Urothelium cell line (cell line): ENCODE measurements at regions not wholly inside any gene's neighbourhood (a gene's known extent, or its start where the extent isn't known, plus 50 kb on each side); places are given as distances from the start of the nearest gene placed in this dataset.

Experiments used
- DNase-seq: peaks from one replicate; pipeline ENCODE4 v3.0.0; 2011; ENCODE audit warnings: low spot score, mixed read lengths
- FAIRE-seq: peaks from 2 replicates; lab custom pipeline; 2011; peaks lifted over from hg19 to GRCh38; lab: Jason Lieb, UNC

GRCh38 chr7:156004265-156005201 is 192.3 kb upstream of the SHH start:
- no peak for FAIRE-seq
- DNase-seq = no peak

DNA sequence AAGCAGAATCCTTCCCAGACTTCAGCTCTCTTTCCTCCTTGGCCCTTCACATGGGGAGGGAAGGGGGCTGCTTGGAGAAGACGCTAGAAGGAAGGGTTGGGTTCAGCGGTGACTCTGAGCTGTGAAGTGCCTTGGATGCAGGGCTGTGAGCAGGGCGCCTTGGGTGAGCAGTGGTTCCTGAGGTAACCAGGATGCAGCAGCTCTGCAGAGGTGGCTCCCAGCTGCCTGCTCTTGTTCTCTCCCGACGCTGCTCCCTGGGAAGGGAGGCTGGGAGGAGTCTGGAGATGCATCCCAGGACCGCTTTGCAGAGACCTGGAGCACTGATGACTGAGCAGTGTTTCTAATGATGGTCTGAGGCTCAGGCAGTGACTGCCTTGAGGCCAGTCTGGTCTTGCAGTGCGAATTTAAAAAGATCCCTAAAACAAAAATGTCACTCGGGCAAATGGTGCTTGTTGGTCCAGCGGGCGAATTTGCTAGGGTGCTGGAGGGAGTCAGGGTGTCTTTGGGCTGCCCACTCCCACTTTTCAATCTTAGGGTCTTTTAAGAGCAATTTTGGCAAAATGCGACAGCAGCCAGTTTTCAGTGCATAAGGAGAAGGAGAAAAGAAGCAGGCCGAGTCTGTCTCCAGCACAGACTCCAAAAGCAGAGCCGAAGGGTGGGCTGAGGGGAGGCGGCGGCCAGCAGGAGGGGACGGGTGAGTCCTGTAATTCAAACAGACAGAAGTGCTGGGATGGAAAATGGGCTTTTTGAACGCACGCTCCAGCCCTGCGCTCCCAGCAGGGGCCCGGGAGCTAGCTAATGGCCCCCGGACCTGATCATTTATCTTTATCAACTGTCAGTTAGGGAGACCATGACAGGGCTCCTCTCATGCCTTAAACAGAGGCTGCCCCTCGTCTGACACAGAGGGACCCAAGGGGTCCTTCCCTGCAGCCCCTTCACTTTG is 191.2 kb upstream of the SHH start:
- DNase-seq = no peak
- FAIRE-seq = no peak

GRCh38 chr7:156002362-156003066 is 190.3 kb upstream of the SHH start:
- FAIRE-seq (no peak), DNase-seq (no peak)

GRCh38 chr7:156001496-156002260 is 189.4 kb upstream of the SHH start:
- DNase-seq = no peak
- FAIRE-seq = no peak

GRCh38 chr7:156000601-156001396 is 188.5 kb upstream of the SHH start:
- DNase-seq = no peak
- FAIRE-seq = no peak

DNA sequence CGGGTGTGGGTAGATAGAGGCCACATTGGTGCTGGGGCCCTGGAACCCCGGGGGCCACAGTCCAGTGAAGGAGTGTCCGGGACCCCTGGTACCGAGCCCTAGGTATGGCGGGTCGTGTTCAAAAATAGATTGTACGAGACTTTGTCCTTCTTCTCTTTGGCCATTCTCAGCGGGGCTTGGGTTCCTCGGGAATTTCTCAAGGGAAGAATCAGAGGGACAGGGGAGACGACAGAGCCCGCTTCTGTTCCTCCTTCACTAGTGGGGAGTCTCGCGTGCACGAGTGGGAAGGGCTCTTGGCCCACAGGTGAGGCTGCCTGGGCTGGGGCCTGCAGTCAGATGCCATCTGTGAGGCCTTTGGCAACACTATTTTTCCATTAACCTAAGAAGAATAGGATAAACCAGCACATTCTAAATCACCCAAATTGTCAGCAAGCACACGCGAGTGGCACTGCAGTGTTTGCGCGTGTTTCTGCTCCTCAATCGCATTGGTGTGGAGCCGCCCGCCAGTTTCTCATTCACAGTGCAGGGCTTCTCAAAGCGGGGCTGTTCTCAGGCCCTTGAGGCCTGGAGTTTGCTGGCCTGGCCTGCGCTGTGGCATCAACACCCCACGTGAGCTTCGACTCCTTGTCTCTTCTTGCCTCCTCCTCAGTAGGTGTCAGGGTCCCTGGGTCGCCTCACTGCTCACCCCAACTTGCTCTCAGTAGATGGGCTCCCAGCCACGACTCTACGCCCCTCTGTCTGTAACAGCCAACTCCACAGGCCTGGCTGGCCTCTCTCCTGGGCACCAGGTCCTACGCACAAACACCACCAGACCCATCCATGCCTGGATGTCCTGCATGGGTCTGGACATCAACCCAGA is 187.6 kb upstream of the SHH start:
- FAIRE-seq = no peak
- DNase-seq = no peak

GRCh38 chr7:155998766-155999630 is 186.7 kb upstream of the SHH start:
- FAIRE-seq = no peak
- no peak for DNase-seq

DNA sequence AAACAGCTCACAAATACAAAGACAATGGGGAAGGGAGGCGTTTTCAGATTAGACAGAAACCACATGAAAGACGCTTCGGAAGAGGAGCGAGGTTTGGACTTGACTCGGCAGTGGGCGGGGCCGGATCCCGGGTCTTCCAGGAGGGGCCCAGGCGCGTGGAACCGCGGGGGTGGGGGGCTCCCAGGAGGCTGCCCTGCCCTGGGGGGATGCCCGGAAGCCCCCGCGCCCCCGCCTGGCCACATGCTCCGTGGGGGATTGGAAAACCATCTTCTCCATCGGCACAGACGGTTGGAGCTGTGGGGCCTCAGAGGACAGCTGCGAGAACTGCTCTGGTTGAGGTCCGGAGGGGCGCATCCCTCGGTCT is 186.0 kb upstream of the SHH start:
- DNase-seq = no peak
- no peak for FAIRE-seq

- DNase-seq (no peak), FAIRE-seq (no peak)
These were observed 185.4 kb upstream of the SHH start for GRCh38 chr7:155997431-155998327.

DNA sequence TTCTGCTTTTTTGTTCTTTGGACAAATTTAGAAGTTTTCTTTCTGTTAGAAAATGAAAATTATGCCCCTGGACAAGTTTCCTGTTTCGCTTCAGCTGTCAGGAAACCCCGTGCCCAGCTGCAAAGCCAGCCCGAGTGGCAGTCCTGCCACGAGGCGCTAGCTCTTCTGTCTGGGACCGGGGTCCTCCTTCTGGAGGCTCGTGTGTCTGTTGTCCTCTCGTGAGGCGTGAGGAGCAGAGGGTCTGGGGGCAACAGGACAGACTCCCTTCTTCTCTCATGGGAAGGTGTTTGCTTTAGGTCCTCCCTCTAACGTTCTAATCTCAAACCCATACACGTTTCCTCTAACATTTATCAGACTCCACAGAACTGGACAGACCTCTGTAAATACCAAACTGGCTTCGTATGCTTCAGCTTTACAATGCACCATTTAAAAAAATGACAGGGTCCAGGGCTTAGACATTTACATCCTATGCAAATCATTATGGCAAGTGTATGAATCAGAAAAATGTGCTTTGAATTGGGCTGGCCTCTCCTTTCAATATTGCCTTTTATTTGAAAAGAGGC is 184.5 kb upstream of the SHH start:
- FAIRE-seq = no peak
- DNase-seq = no peak

GRCh38 chr7:155995183-155995612 is 182.9 kb upstream of the SHH start:
- FAIRE-seq = no peak

GRCh38 chr7:155994279-155994811 is 182.1 kb upstream of the SHH start:
- FAIRE-seq (no peak), DNase-seq (no peak)

More at GRCh38 chr7:155995183-155995612, 182.9 kb upstream of the SHH start:
- DNase-seq = no peak

GRCh38 chr7:155993420-155994278 is 181.4 kb upstream of the SHH start:
- FAIRE-seq = no peak
- no peak for DNase-seq

DNA sequence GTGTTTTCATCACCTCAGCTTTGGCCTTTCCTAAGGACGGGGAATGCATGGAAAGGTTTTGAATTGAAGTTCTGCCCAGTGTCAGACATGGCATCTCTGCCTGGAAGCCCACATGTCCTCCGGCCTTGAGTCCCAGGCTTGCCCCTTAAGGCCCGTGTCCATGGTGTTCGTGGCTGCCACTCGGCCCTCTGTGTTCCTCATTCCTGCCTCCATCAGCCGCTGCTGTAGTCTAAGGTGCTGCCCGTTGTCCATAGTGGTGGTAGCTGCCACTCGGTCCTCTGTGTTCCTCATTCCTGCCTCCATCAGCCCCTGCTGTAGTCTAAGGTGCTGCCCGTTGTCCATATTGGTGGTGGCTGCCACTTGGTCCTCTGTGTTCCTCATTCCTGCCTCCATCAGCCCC is 180.7 kb upstream of the SHH start:
- no peak for DNase-seq
- FAIRE-seq = no peak

DNA sequence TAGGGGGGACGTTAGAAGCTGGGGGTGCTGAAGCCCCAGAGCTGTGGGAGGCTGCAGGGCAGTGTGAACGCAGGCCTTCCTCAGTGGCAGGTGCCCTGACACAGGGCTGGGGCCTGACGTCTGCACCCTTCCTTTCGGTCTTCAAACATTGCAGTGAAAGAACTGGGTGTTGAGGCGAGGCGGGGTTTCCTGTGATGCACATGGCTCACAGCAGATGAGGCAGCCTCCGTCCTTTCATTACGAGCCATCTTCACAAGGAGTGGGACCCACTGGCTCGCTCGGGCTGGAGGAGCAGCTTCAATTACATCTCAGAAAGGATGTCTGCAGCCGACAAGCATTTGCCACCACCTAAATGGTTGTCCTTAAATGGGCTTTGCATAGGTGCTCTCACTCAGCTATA is 180.3 kb upstream of the SHH start:
- FAIRE-seq (no peak), DNase-seq (no peak)
